HG02642 (cell line): ENCODE measurements at regions not wholly inside any gene's neighbourhood (a gene's known extent, or its start where the extent isn't known, plus 50 kb on each side); places are given as distances from the start of the nearest gene placed in this dataset.

ENCODE experiments used
- ATAC-seq: cut with Tn5 transposase; IDR thresholded peaks from one replicate; pipeline ENCODE4 v1.9.1; 2021; ENCODE audit warnings: mild to moderate bottlenecking; ENCODE audit not compliant: unreplicated experiment, poor library complexity

GRCh38 chr3:181457756-181458155, 254.0 kb upstream of the SOX2 start:
- no peak for ATAC-seq

- no peak for ATAC-seq
These were observed 254.5 kb upstream of the SOX2 start for GRCh38 chr3:181457190-181457589.

GRCh38 chr3:181455276-181455675, 256.4 kb upstream of the SOX2 start:
- ATAC-seq = no peak

GRCh38 chr3:181454451-181455027, 257.2 kb upstream of the SOX2 start:
- ATAC-seq = no peak

- ATAC-seq = no peak
These were observed 265.0 kb upstream of the SOX2 start for GRCh38 chr3:181446741-181447140.

GRCh38 chr3:181442066-181442465, 269.7 kb upstream of the SOX2 start:
- ATAC-seq = no peak

GRCh38 chr3:181432992-181433391, 278.7 kb upstream of the SOX2 start:
- ATAC-seq = no peak

GRCh38 chr3:181431748-181432147, 280.0 kb upstream of the SOX2 start:
- no peak for ATAC-seq

- no peak for ATAC-seq
These were observed 286.7 kb upstream of the SOX2 start for GRCh38 chr3:181425074-181425473.

- no peak for ATAC-seq
These were observed 293.5 kb upstream of the SOX2 start for GRCh38 chr3:181418233-181418632.

GRCh38 chr3:181417748-181418147, 294.0 kb upstream of the SOX2 start:
- no peak for ATAC-seq

- ATAC-seq = no peak
These were observed 300.9 kb upstream of the SOX2 start for GRCh38 chr3:181410870-181411269.

GRCh38 chr3:181403876-181404660, 307.7 kb upstream of the SOX2 start:
- no peak for ATAC-seq

GRCh38 chr3:181402347-181402746, 309.4 kb upstream of the SOX2 start:
- no peak for ATAC-seq

- ATAC-seq = no peak
These were observed 326.8 kb upstream of the SOX2 start for GRCh38 chr3:181384970-181385369.

GRCh38 chr3:181383760-181384159, 328.0 kb upstream of the SOX2 start:
- no peak for ATAC-seq

- ATAC-seq = no peak
These were observed 328.5 kb upstream of the SOX2 start for GRCh38 chr3:181383201-181383600.

- no peak for ATAC-seq
These were observed 329.1 kb upstream of the SOX2 start for GRCh38 chr3:181382656-181383055.

GRCh38 chr3:181379278-181379677, 332.4 kb upstream of the SOX2 start:
- no peak for ATAC-seq

GRCh38 chr3:181369637-181370036, 342.1 kb upstream of the SOX2 start:
- no peak for ATAC-seq

GRCh38 chr3:181363231-181363630, 348.5 kb upstream of the SOX2 start:
- no peak for ATAC-seq

GRCh38 chr3:181362378-181362777, 349.3 kb upstream of the SOX2 start:
- no peak for ATAC-seq
